ENCODE measurements at regions not wholly inside any gene's neighbourhood (a gene's known extent, or its start where the extent isn't known, plus 50 kb on each side); places are given as distances from the start of the nearest gene placed in this dataset.

DNA sequence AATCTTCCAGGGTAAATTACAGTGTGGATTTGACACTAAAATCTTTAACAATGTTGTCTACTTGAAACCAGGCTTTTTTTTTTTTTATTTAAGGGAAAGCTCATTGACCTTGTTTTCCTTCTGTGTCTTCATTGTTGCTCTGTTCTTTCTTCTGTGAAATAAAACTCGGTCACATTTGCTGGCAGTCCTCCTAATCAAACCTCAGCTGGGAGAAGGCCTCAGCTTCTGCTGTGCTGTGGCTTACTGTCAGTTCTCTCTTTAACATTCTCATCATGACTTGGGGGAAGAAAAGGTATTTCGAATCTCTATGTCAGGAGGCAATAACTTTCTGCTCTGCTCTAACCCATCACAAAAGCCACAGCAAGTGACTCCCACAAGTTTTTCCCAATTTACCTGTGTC is 268.9 kb downstream of the ZNF608 start:
- H3K9ac ChIP-seq (ENCODE audit: control insufficient read depth, extremely low read depth, insufficient read depth, low read length) = no peak overlapping the region
- FAIRE-seq (no peak), DNase-seq (ENCODE audit: low read depth, low spot score) (no peak)
- TF ChIP-seq CTCF (optimal IDR thresholded peaks at IDR 0.05 in 1 of 3, IDR thresholded peaks at IDR 0.05 in 1 of 3, conservative IDR thresholded peaks at IDR 0.05 in 1 of 3; ENCODE audit: extremely low read depth in 1 of 3, insufficient read depth in 2 of 3, low read length in 3 of 3) = no peak
- TF ChIP-seq EZH2 (IDR thresholded peaks at IDR 0.05; ENCODE audit: low read length) = no peak
- no peaks in the 10 kb centered on the region for H3K36me3 ChIP-seq (ENCODE audit: control insufficient read depth in 2 of 2, extremely low read depth in 1 of 2, insufficient read depth in 2 of 2, low read length in 2 of 2)
- H3K9me1 ChIP-seq (ENCODE audit: control insufficient read depth, extremely low read depth, insufficient read depth, low read length) = no peaks in the 10 kb centered on the region
- dilution Hi-C loops (cut with MboI; ENCODE audit: extremely low pct_ligation_motif_present, low sequenced_read_pairs) = no loop called here
- no peaks in the 10 kb centered on the region for H3K9me3 ChIP-seq (ENCODE audit: control insufficient read depth, low read depth, low read length)
- no peaks in the 10 kb centered on the region for H4K20me1 ChIP-seq (ENCODE audit: control insufficient read depth, extremely low read depth, insufficient read depth, low read length)
- no peak overlapping the region for H3K4me3 ChIP-seq (ENCODE audit: control insufficient read depth in 2 of 3, extremely low read depth in 1 of 3, insufficient read depth in 2 of 3, low read depth in 1 of 3, low read length in 3 of 3)
- no peak overlapping the region for H3K27ac ChIP-seq (ENCODE audit: control insufficient read depth, insufficient read depth, low read length)
- H3K4me2 ChIP-seq (ENCODE audit: control insufficient read depth, extremely low read depth, insufficient read depth, low read depth, low read length) = no peak overlapping the region
- H2AFZ ChIP-seq (ENCODE audit: control insufficient read depth, low read length) = no peak overlapping the region
- no peaks in the 10 kb centered on the region for H3K27me3 ChIP-seq (ENCODE audit: control insufficient read depth, extremely low read depth, insufficient read depth, low read length)
- H3K4me1 ChIP-seq (ENCODE audit: control insufficient read depth, extremely low read depth, insufficient read depth, low read length) = no peaks in the 10 kb centered on the region
- H3K79me2 ChIP-seq (ENCODE audit: control insufficient read depth, insufficient read depth, low read length) = no peaks in the 10 kb centered on the region

- no peak overlapping the region for H3K4me2 ChIP-seq (ENCODE audit: control insufficient read depth, extremely low read depth, insufficient read depth, low read depth, low read length)
- H3K4me1 ChIP-seq (ENCODE audit: control insufficient read depth, extremely low read depth, insufficient read depth, low read length) = no peaks in the 10 kb centered on the region
- DNase-seq (ENCODE audit: low read depth, low spot score) (no peak), FAIRE-seq (no peak)
- H3K27ac ChIP-seq (ENCODE audit: control insufficient read depth, insufficient read depth, low read length) = no peak overlapping the region
- H3K79me2 ChIP-seq (ENCODE audit: control insufficient read depth, insufficient read depth, low read length) = no peaks in the 10 kb centered on the region
- no peaks in the 10 kb centered on the region for H4K20me1 ChIP-seq (ENCODE audit: control insufficient read depth, extremely low read depth, insufficient read depth, low read length)
- no peak overlapping the region for H2AFZ ChIP-seq (ENCODE audit: control insufficient read depth, low read length)
- no peaks in the 10 kb centered on the region for H3K36me3 ChIP-seq (ENCODE audit: control insufficient read depth in 2 of 2, extremely low read depth in 1 of 2, insufficient read depth in 2 of 2, low read length in 2 of 2)
- dilution Hi-C loops (cut with MboI; ENCODE audit: extremely low pct_ligation_motif_present, low sequenced_read_pairs) = no loop called here
- TF ChIP-seq CTCF (optimal IDR thresholded peaks at IDR 0.05 in 1 of 3, IDR thresholded peaks at IDR 0.05 in 1 of 3, conservative IDR thresholded peaks at IDR 0.05 in 1 of 3; ENCODE audit: extremely low read depth in 1 of 3, insufficient read depth in 2 of 3, low read length in 3 of 3) (no peak), EZH2 (IDR thresholded peaks at IDR 0.05; ENCODE audit: low read length) (no peak)
- H3K27me3 ChIP-seq (ENCODE audit: control insufficient read depth, extremely low read depth, insufficient read depth, low read length) = no peaks in the 10 kb centered on the region
- no peaks in the 10 kb centered on the region for H3K9me1 ChIP-seq (ENCODE audit: control insufficient read depth, extremely low read depth, insufficient read depth, low read length)
- H3K9me3 ChIP-seq (ENCODE audit: control insufficient read depth, low read depth, low read length) = no peaks in the 10 kb centered on the region
- no peak overlapping the region for H3K9ac ChIP-seq (ENCODE audit: control insufficient read depth, extremely low read depth, insufficient read depth, low read length)
- no peak overlapping the region for H3K4me3 ChIP-seq (ENCODE audit: control insufficient read depth in 2 of 3, extremely low read depth in 1 of 3, insufficient read depth in 2 of 3, low read depth in 1 of 3, low read length in 3 of 3)
Observed at GRCh38 chr5:124477062-124477461, 269.4 kb downstream of the ZNF608 start.

Measured in keratinocyte (primary cell).